ENCODE measurements at regions not wholly inside any gene's neighbourhood (a gene's known extent, or its start where the extent isn't known, plus 50 kb on each side); places are given as distances from the start of the nearest gene placed in this dataset.

DNA sequence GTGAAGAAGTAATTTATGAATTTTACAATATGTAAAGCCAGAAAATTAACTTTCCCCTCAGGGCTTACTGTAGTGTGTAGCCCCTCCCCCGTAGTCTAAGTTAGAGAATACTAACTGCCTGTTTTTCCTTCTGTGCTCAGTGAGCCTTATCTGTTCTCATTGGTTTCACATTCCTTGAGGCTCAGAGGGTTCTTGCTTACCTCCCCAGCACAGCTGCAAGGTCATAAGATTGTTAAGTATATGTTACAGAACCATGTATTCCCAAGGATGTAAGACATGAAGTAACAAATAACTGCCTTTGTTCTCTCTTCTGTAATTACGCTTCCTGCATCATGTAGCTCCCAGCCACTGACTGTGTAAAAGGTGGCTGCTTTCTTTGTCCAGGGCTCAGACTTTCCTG lies 1351.1 kb downstream of the TMEM121 start:
- TF ChIP-seq, protein P1, sequence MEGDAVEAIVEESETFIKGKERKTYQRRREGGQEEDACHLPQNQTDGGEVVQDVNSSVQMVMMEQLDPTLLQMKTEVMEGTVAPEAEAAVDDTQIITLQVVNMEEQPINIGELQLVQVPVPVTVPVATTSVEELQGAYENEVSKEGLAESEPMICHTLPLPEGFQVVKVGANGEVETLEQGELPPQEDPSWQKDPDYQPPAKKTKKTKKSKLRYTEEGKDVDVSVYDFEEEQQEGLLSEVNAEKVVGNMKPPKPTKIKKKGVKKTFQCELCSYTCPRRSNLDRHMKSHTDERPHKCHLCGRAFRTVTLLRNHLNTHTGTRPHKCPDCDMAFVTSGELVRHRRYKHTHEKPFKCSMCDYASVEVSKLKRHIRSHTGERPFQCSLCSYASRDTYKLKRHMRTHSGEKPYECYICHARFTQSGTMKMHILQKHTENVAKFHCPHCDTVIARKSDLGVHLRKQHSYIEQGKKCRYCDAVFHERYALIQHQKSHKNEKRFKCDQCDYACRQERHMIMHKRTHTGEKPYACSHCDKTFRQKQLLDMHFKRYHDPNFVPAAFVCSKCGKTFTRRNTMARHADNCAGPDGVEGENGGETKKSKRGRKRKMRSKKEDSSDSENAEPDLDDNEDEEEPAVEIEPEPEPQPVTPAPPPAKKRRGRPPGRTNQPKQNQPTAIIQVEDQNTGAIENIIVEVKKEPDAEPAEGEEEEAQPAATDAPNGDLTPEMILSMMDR (conservative IDR thresholded peaks at IDR 0.05; ENCODE audit: low read length), result no peak
- no peak for DNase-seq (ENCODE audit: low read depth)
- H3K4me3 ChIP-seq (ENCODE audit: low read length), result no peak overlapping the region

- no peak overlapping the region for H3K4me3 ChIP-seq (ENCODE audit: low read length)
- no peak for DNase-seq (ENCODE audit: low read depth)
- TF ChIP-seq, protein P1 (conservative IDR thresholded peaks at IDR 0.05; ENCODE audit: low read length), result no peak
These were observed 1352.9 kb downstream of the TMEM121 start for GRCh38 chr14:106879241-106879640.

- no peak for DNase-seq (ENCODE audit: low read depth)
- no peak overlapping the region for H3K4me3 ChIP-seq (ENCODE audit: low read length)
- TF ChIP-seq, protein P1 (conservative IDR thresholded peaks at IDR 0.05; ENCODE audit: low read length), result peak; percentile 31
These were observed 1356.9 kb downstream of the TMEM121 start for GRCh38 chr14:106883218-106883692.
